Inflammatory macrophage (primary cell): ENCODE measurements at regions not wholly inside any gene's neighbourhood (a gene's known extent, or its start where the extent isn't known, plus 50 kb on each side); places are given as distances from the start of the nearest gene placed in this dataset.
A peak's percentile ranks its signal among the peaks of the same experiment; 100 is the strongest.

ENCODE experiments used
- DNase-seq, 2 donors: peaks; one replicate each; pipeline ENCODE4 v3.0.0-alpha.2; 2020 to 2022

- no peak for DNase-seq
Measured at GRCh38 chr4:22019676-22020075, 71.1 kb upstream of the KCNIP4 start.

- DNase-seq = peak; percentile 10 to 24
Measured at GRCh38 chr4:22014222-22014741, 65.7 kb upstream of the KCNIP4 start.

GRCh38 chr4:22003878-22004277 is 55.3 kb upstream of the KCNIP4 start:
- no peak for DNase-seq
